ENCODE measurements at regions not wholly inside any gene's neighbourhood (a gene's known extent, or its start where the extent isn't known, plus 50 kb on each side); places are given as distances from the start of the nearest gene placed in this dataset.

- no peak for DNase-seq
- TF ChIP-seq GATA1 (IDR thresholded peaks at IDR 0.05; ENCODE audit: low read depth, low read length) (no peak), POLR2A (IDR thresholded peaks at IDR 0.05; ENCODE audit: low read length) (no peak)
These were observed 214.0 kb upstream of the B3GAT1 start for GRCh38 chr11:134626032-134626431.

- TF ChIP-seq GATA1 (IDR thresholded peaks at IDR 0.05; ENCODE audit: low read depth, low read length) (no peak), POLR2A (IDR thresholded peaks at IDR 0.05; ENCODE audit: low read length) (no peak)
- DNase-seq = no peak
These were observed 213.6 kb upstream of the B3GAT1 start for GRCh38 chr11:134625631-134626030.

GRCh38 chr11:134625151-134625550 is 213.1 kb upstream of the B3GAT1 start:
- TF ChIP-seq GATA1 (IDR thresholded peaks at IDR 0.05; ENCODE audit: low read depth, low read length) (no peak), POLR2A (IDR thresholded peaks at IDR 0.05; ENCODE audit: low read length) (no peak)
- DNase-seq = no peak

- TF ChIP-seq GATA1 (IDR thresholded peaks at IDR 0.05; ENCODE audit: low read depth, low read length) (no peak), POLR2A (IDR thresholded peaks at IDR 0.05; ENCODE audit: low read length) (no peak)
- DNase-seq = no peak
These were observed 212.3 kb upstream of the B3GAT1 start for GRCh38 chr11:134624166-134624920.

GRCh38 chr11:134623711-134624110 is 211.7 kb upstream of the B3GAT1 start:
- no peak for DNase-seq
- TF ChIP-seq POLR2A (IDR thresholded peaks at IDR 0.05; ENCODE audit: low read length) (no peak), GATA1 (IDR thresholded peaks at IDR 0.05; ENCODE audit: low read depth, low read length) (no peak)

GRCh38 chr11:134622458-134622857 is 210.4 kb upstream of the B3GAT1 start:
- DNase-seq = no peak
- no peak for TF ChIP-seq POLR2A (IDR thresholded peaks at IDR 0.05; ENCODE audit: low read length)

GRCh38 chr11:134617360-134617759 is 205.3 kb upstream of the B3GAT1 start:
- TF ChIP-seq POLR2A (IDR thresholded peaks at IDR 0.05; ENCODE audit: low read length) (no peak), GATA1 (IDR thresholded peaks at IDR 0.05; ENCODE audit: low read depth, low read length) (no peak)
- DNase-seq = no peak

GRCh38 chr11:134616038-134616437 is 204.0 kb upstream of the B3GAT1 start:
- TF ChIP-seq POLR2A (IDR thresholded peaks at IDR 0.05; ENCODE audit: low read length) = no peak
- TF ChIP-seq GATA1 (IDR thresholded peaks at IDR 0.05; ENCODE audit: low read depth, low read length) = no peak

GRCh38 chr11:134615041-134615615 is 203.1 kb upstream of the B3GAT1 start:
- no peak for TF ChIP-seq POLR2A (IDR thresholded peaks at IDR 0.05; ENCODE audit: low read length)
- TF ChIP-seq GATA1 (IDR thresholded peaks at IDR 0.05; ENCODE audit: low read depth, low read length) = no peak
- DNase-seq = no peak

More at GRCh38 chr11:134616038-134616437, 204.0 kb upstream of the B3GAT1 start:
- DNase-seq = no peak

GRCh38 chr11:134614141-134614540 is 202.1 kb upstream of the B3GAT1 start:
- DNase-seq = no peak
- TF ChIP-seq GATA1 (IDR thresholded peaks at IDR 0.05; ENCODE audit: low read depth, low read length) = no peak
- no peak for TF ChIP-seq POLR2A (IDR thresholded peaks at IDR 0.05; ENCODE audit: low read length)

- DNase-seq = no peak
- no peak for TF ChIP-seq POLR2A (IDR thresholded peaks at IDR 0.05; ENCODE audit: low read length)
These were observed 201.6 kb upstream of the B3GAT1 start for GRCh38 chr11:134613646-134614045.

GRCh38 chr11:134612140-134613030 is 200.3 kb upstream of the B3GAT1 start:
- no peak for DNase-seq
- TF ChIP-seq POLR2A (IDR thresholded peaks at IDR 0.05; ENCODE audit: low read length) = no peak
- no peak for TF ChIP-seq GATA1 (IDR thresholded peaks at IDR 0.05; ENCODE audit: low read depth, low read length)

GRCh38 chr11:134611537-134611936 is 199.5 kb upstream of the B3GAT1 start:
- no peak for DNase-seq
- TF ChIP-seq POLR2A (IDR thresholded peaks at IDR 0.05; ENCODE audit: low read length) (no peak), GATA1 (IDR thresholded peaks at IDR 0.05; ENCODE audit: low read depth, low read length) (no peak)
